ENCODE measurements at regions not wholly inside any gene's neighbourhood (a gene's known extent, or its start where the extent isn't known, plus 50 kb on each side); places are given as distances from the start of the nearest gene placed in this dataset.

DNA sequence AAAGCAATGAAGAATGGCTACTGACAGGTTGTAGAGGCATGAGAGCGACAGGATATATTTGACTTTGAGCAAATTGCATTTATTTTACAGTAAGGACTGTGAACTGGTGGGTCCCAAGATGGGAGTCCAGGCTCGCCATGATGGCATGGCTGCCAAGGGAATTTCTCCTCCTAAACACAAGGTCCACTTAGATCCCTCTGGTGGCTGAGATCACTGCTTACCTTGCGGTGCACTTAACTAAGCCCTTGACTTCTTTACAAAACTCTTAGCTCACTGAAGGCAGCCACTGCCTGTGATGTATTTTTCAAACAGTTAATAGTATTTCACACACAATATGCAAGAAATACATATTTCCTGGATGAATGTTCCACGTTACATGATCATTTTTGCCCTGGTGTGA is 50.3 kb upstream of the SORBS2 start:
- no peak for TF ChIP-seq CTCF (conservative IDR thresholded peaks at IDR 0.05; ENCODE audit: low read length)
- H3K4me3 ChIP-seq (ENCODE audit: low read length): no peak overlapping the region
- no peak for DNase-seq (ENCODE audit: low read depth)

DNA sequence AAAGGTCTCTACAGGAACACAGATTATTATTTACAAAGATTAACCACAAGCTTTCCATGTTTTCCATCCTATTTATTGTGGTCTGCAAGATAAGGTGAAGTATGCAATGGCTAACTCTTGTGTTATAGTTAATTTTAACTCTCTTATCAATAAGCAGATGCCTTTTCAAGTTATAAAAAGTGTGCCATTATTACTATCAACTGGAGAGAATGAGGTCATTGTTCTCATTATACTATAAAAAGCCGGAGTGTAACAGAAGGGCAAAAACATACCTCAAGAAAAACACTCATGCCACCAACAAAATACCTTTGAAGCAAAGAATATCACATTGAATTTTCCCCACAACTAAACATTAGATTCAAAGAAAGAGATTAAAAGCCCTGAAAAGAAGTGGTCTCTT is 52.0 kb upstream of the SORBS2 start:
- no peak overlapping the region for H3K4me3 ChIP-seq (ENCODE audit: low read length)
- no peak for TF ChIP-seq CTCF (conservative IDR thresholded peaks at IDR 0.05; ENCODE audit: low read length)
- no peak for DNase-seq (ENCODE audit: low read depth)

- H3K4me3 ChIP-seq (ENCODE audit: low read length): no peak overlapping the region
- DNase-seq (ENCODE audit: low read depth): peak; percentile 85
- TF ChIP-seq CTCF (conservative IDR thresholded peaks at IDR 0.05; ENCODE audit: low read length): no peak
Measured at GRCh38 chr4:185865901-185866328, 53.9 kb upstream of the SORBS2 start.

DNA sequence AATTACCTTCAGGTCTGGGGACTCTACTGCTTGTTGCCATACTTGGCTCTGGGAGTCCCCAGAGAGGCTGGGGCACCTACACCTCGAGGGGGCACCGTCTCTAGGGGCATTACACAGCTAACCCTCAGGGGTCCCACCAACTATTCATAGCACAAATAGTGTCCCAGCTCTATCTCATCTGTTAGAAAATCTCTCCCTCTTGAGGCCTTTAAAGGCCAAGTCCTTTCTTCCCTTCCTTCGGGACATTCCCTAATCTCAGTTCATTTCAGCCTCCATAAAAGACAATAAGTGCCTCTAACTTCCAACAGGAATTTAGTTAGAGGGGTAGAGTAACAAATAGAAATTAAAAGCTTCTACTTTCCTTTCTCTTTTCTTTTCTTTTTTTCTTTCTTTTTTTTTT is 55.8 kb upstream of the SORBS2 start:
- DNase-seq (ENCODE audit: low read depth): no peak
- no peak for TF ChIP-seq CTCF (conservative IDR thresholded peaks at IDR 0.05; ENCODE audit: low read length)
- H3K4me3 ChIP-seq (ENCODE audit: low read length): no peak overlapping the region

- TF ChIP-seq CTCF (conservative IDR thresholded peaks at IDR 0.05; ENCODE audit: low read length): no peak
- H3K4me3 ChIP-seq (ENCODE audit: low read length): no peak overlapping the region
- DNase-seq (ENCODE audit: low read depth): no peak
Measured at GRCh38 chr4:185868983-185869382, 57.0 kb upstream of the SORBS2 start.

DNA sequence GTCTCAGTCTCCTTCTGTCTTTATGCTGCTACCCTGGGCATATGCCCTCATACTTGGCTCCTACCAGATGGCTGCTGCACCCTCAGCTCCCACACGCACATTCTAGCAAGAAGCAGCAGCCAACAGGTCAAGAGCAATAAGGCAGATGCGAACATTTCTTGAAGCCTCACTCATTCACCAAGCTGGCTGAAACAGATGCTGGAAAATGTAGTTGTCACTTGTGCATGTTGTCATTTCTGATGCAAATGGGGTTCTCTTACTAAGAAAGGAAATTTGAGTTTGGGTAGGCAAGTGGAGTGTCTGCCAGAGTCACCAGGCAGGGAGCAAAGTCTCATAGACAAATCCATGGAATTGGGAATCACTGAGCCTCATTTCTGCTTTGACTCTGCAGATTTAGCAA is 57.4 kb upstream of the SORBS2 start:
- DNase-seq (ENCODE audit: low read depth): no peak
- TF ChIP-seq CTCF (conservative IDR thresholded peaks at IDR 0.05; ENCODE audit: low read length): no peak
- no peak overlapping the region for H3K4me3 ChIP-seq (ENCODE audit: low read length)

GRCh38 chr4:185870366-185870765 is 58.4 kb upstream of the SORBS2 start:
- no peak for DNase-seq (ENCODE audit: low read depth)
- TF ChIP-seq CTCF (conservative IDR thresholded peaks at IDR 0.05; ENCODE audit: low read length): no peak
- no peak overlapping the region for H3K4me3 ChIP-seq (ENCODE audit: low read length)
